Karpas-422 (cell line): ENCODE measurements at regions not wholly inside any gene's neighbourhood (a gene's known extent, or its start where the extent isn't known, plus 50 kb on each side); places are given as distances from the start of the nearest gene placed in this dataset.

Experiments used
- DNase-seq: peaks from one replicate; pipeline ENCODE4 v3.0.0-alpha.2; 2015
- H2AFZ ChIP-seq: fragments of 200-600 bp; sonication (generic); 2 replicates; pipeline ENCODE4 v1.6.1; 2014; ENCODE audit warnings: antibody characterized with exemption, low read length, mixed read lengths
- H3K27ac ChIP-seq: fragments of 200-600 bp; sonication (generic); 2 replicates; pipeline ENCODE4 v1.5.1; 2014; ENCODE audit warnings: mild to moderate bottlenecking, low read length, moderate library complexity
- H3K27me3 ChIP-seq: fragments of 200-600 bp; sonication (generic); 2 replicates; pipeline ENCODE4 v1.6.1; 2014; ENCODE audit warnings: low read length, mixed read lengths
- H3K36me3 ChIP-seq: fragments of 200-600 bp; sonication (generic); 2 replicates; pipeline ENCODE4 v1.6.1; 2014; ENCODE audit warnings: low read length, mixed read lengths; ENCODE audit not compliant: insufficient read depth
- H3K4me1 ChIP-seq: fragments of 200-600 bp; sonication (generic); 2 replicates; pipeline ENCODE4 v1.6.1; 2014; ENCODE audit warnings: mild to moderate bottlenecking, low read length, mixed read lengths
- H3K4me2 ChIP-seq: fragments of 200-600 bp; sonication (generic); 2 replicates; pipeline ENCODE4 v1.6.1; 2014; ENCODE audit warnings: low read length, low read depth, mild to moderate bottlenecking; ENCODE audit not compliant: poor library complexity, severe bottlenecking
- H3K4me3 ChIP-seq: fragments of 200-600 bp; sonication (generic); 2 replicates; pipeline ENCODE4 v1.5.1; 2014; ENCODE audit warnings: mild to moderate bottlenecking, antibody characterized with exemption, low read length, mixed read lengths
- H3K79me2 ChIP-seq: fragments of 200-600 bp; sonication (generic); 2 replicates; pipeline ENCODE4 v1.6.1; 2014; ENCODE audit warnings: mild to moderate bottlenecking, low read length, mixed read lengths
- H3K9ac ChIP-seq: fragments of 200-600 bp; sonication (generic); 2 replicates; pipeline ENCODE4 v1.6.0; 2014; ENCODE audit warnings: low read length
- H3K9me2 ChIP-seq: fragments of 200-600 bp; sonication (generic), shearing (Covaris generic); replicated peaks from 2 replicates; pipeline ENCODE4 v1.6.0; 2014; ENCODE audit warnings: mild to moderate bottlenecking, low read length, moderate library complexity; ENCODE audit not compliant: insufficient read depth
- H3K9me3 ChIP-seq: fragments of 300-700, 200-600 bp; sonication (generic); 2 replicates; pipeline ENCODE4 v1.6.1; 2014; ENCODE audit warnings: low read length, mixed read lengths
- H4K20me1 ChIP-seq: fragments of 200-600 bp; sonication (generic); 2 replicates; pipeline ENCODE4 v1.6.1; 2014; ENCODE audit warnings: mild to moderate bottlenecking, antibody characterized with exemption, low read length, low read depth; ENCODE audit not compliant: insufficient read depth

GRCh38 chr7:156279635-156280034, 360.9 kb upstream of the RNF32 start:
- Histone ChIP-seq H3K27me3 (no peaks in the 10 kb centered on the region), H3K9me3 (no peaks in the 10 kb centered on the region), H3K4me1 (no peaks in the 10 kb centered on the region), H3K27ac (no peak overlapping the region), H3K4me3 (no peak overlapping the region), H4K20me1 (no peaks in the 10 kb centered on the region), H3K79me2 (no peaks in the 10 kb centered on the region), H3K4me2 (no peak overlapping the region), H3K36me3 (no peaks in the 10 kb centered on the region), H3K9me2 (no peaks in the 10 kb centered on the region), H2AFZ (no peak overlapping the region), H3K9ac (no peak overlapping the region)
- DNase-seq, result no peak

GRCh38 chr7:156275292-156275691, 365.3 kb upstream of the RNF32 start:
- no peaks in the 10 kb centered on the region for H3K27me3 ChIP-seq
- no peaks in the 10 kb centered on the region for H3K79me2 ChIP-seq
- H3K9ac ChIP-seq, result no peak overlapping the region
- no peaks in the 10 kb centered on the region for H3K9me3 ChIP-seq
- H3K4me1 ChIP-seq, result no peaks in the 10 kb centered on the region
- H4K20me1 ChIP-seq, result no peaks in the 10 kb centered on the region
- DNase-seq, result no peak
- H3K4me3 ChIP-seq, result no peak overlapping the region
- no peaks in the 10 kb centered on the region for H3K36me3 ChIP-seq
- H3K27ac ChIP-seq, result no peak overlapping the region
- H3K4me2 ChIP-seq, result no peak overlapping the region
- no peak overlapping the region for H2AFZ ChIP-seq
- H3K9me2 ChIP-seq, result no peaks in the 10 kb centered on the region

DNA sequence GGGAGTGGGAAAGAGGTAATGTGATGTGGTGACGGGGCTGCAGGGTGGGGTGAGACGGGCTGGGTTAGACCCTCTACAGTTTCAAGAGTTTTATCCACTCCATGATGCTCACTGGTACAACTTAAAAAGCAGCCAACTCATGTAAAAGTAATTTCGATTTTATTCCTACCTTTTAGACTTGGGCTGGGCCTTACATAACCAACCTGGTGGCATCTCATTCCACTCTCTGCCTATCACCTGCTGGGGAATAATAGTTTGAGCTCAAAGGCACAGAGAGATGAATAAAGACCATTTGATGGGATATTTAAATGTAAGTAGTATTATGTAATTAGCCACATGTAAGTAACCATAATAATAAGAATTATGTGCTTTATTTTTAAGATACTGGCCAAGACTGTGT, 366.0 kb upstream of the RNF32 start:
- Histone ChIP-seq H3K27ac (no peak overlapping the region), H3K4me2 (no peak overlapping the region), H3K4me3 (no peak overlapping the region), H2AFZ (no peak overlapping the region), H3K36me3 (no peaks in the 10 kb centered on the region), H3K79me2 (no peaks in the 10 kb centered on the region), H3K27me3 (no peaks in the 10 kb centered on the region), H3K9ac (no peak overlapping the region), H3K4me1 (no peaks in the 10 kb centered on the region), H3K9me2 (no peaks in the 10 kb centered on the region), H4K20me1 (no peaks in the 10 kb centered on the region), H3K9me3 (no peaks in the 10 kb centered on the region)
- DNase-seq, result no peak

- Histone ChIP-seq H2AFZ (no peak overlapping the region), H3K4me1 (no peaks in the 10 kb centered on the region), H3K9me2 (no peaks in the 10 kb centered on the region), H3K27me3 (no peaks in the 10 kb centered on the region), H3K27ac (no peak overlapping the region), H3K4me2 (no peak overlapping the region), H3K9ac (no peak overlapping the region), H3K79me2 (no peaks in the 10 kb centered on the region), H3K4me3 (no peak overlapping the region), H3K9me3 (no peaks in the 10 kb centered on the region), H3K36me3 (no peaks in the 10 kb centered on the region), H4K20me1 (no peaks in the 10 kb centered on the region)
- no peak for DNase-seq
Observed at GRCh38 chr7:156261581-156261980, 379.0 kb upstream of the RNF32 start.

GRCh38 chr7:156257904-156258303, 382.7 kb upstream of the RNF32 start:
- Histone ChIP-seq H3K27ac (no peak overlapping the region), H3K36me3 (no peaks in the 10 kb centered on the region), H4K20me1 (no peaks in the 10 kb centered on the region), H2AFZ (no peak overlapping the region), H3K27me3 (no peaks in the 10 kb centered on the region), H3K4me1 (no peaks in the 10 kb centered on the region), H3K9ac (no peak overlapping the region), H3K4me2 (no peak overlapping the region), H3K4me3 (no peak overlapping the region), H3K79me2 (no peaks in the 10 kb centered on the region), H3K9me2 (no peaks in the 10 kb centered on the region), H3K9me3 (no peaks in the 10 kb centered on the region)
- no peak for DNase-seq

DNA sequence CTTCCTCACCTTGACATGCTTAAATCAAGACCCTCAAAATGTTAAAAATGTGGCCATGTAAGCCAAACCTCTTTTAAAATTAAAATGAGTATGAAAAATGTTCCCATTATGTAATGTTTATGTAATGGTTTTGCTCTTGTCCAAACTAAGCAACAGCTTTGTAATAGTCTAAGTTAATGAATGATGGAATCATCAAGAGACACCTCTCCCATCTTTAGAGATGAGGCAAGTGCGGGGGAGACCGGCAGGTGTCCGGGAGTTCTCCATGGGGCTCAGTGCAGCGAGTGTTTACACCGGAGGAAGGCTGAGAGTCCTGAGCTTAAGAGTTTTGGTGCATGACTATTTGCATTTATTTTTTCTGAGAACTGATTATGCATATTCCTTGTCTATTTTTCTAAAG, 384.9 kb upstream of the RNF32 start:
- H3K9ac ChIP-seq, result no peak overlapping the region
- H3K4me2 ChIP-seq, result no peak overlapping the region
- H3K9me2 ChIP-seq, result no peaks in the 10 kb centered on the region
- no peak for DNase-seq
- H3K4me1 ChIP-seq, result no peaks in the 10 kb centered on the region
- no peaks in the 10 kb centered on the region for H3K9me3 ChIP-seq
- no peaks in the 10 kb centered on the region for H3K36me3 ChIP-seq
- H3K27ac ChIP-seq, result no peak overlapping the region
- no peak overlapping the region for H3K4me3 ChIP-seq
- H4K20me1 ChIP-seq, result no peaks in the 10 kb centered on the region
- no peaks in the 10 kb centered on the region for H3K79me2 ChIP-seq
- no peaks in the 10 kb centered on the region for H3K27me3 ChIP-seq
- no peak overlapping the region for H2AFZ ChIP-seq

- DNase-seq, result no peak
- Histone ChIP-seq H3K4me1 (no peaks in the 10 kb centered on the region), H3K79me2 (no peaks in the 10 kb centered on the region), H3K27me3 (no peaks in the 10 kb centered on the region), H3K36me3 (no peaks in the 10 kb centered on the region), H4K20me1 (no peaks in the 10 kb centered on the region), H3K4me3 (no peak overlapping the region), H3K9me3 (no peaks in the 10 kb centered on the region), H3K9ac (no peak overlapping the region), H3K9me2 (no peaks in the 10 kb centered on the region), H3K4me2 (no peak overlapping the region), H2AFZ (no peak overlapping the region), H3K27ac (no peak overlapping the region)
Observed at GRCh38 chr7:156251861-156252260, 388.7 kb upstream of the RNF32 start.

DNA sequence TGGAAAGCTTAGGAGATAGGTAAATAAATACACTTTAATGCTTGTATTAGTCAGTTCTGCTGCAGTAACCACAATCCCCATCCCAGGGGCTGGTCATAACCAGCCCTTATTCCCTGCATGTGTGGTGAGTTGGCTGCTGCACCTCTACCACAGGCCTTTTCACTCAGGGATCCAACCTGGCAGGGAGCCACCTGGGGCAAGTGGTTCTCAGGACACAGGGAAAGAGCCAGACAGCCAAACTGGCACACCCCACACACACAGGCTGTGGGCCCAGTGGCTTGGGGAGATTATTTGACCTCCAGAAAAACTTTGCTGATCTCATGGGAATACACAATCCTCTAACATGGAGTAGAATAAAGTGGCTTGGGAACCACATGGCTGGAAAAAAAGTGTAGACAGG, 400.0 kb upstream of the RNF32 start:
- no peak for DNase-seq

More for the DNA sequence above, 400.0 kb upstream of the RNF32 start:
- Histone ChIP-seq H3K27me3 (no peaks in the 10 kb centered on the region), H4K20me1 (no peaks in the 10 kb centered on the region), H3K9me3 (no peaks in the 10 kb centered on the region), H3K9me2 (no peaks in the 10 kb centered on the region), H3K4me1 (no peaks in the 10 kb centered on the region), H3K4me2 (no peak overlapping the region), H3K36me3 (no peaks in the 10 kb centered on the region), H3K27ac (no peak overlapping the region), H3K79me2 (no peaks in the 10 kb centered on the region), H3K4me3 (no peak overlapping the region), H2AFZ (no peak overlapping the region), H3K9ac (no peak overlapping the region)
